ENCODE measurements at regions not wholly inside any gene's neighbourhood (a gene's known extent, or its start where the extent isn't known, plus 50 kb on each side); places are given as distances from the start of the nearest gene placed in this dataset.

GRCh38 chr3:103342205-103342731 lies 907.5 kb downstream of the ZPLD1 start:
- no peak overlapping the region for H3K9ac ChIP-seq (ENCODE audit: insufficient read depth in 1 of 2, low read length in 2 of 2)
- no peaks in the 10 kb centered on the region for H3K9me3 ChIP-seq (ENCODE audit: control insufficient read depth in 4 of 4, insufficient read depth in 3 of 4, low read length in 3 of 4)
- H3K36me3 ChIP-seq (ENCODE audit: control insufficient read depth in 4 of 4, insufficient read depth in 4 of 4, low read length in 4 of 4), result no peaks in the 10 kb centered on the region
- no peaks in the 10 kb centered on the region for H3K4me1 ChIP-seq (ENCODE audit: control insufficient read depth in 5 of 5, insufficient read depth in 5 of 5, low read length in 5 of 5)
- 80 to 84% methylated on average over 4 of the region's 4 CpGs for whole genome bisulfite sequencing, 2 donors
- no peak for DNase-seq
- no peak overlapping the region for H3K4me3 ChIP-seq
- H3K27ac ChIP-seq (ENCODE audit: low read depth in 1 of 2, low read length in 1 of 2), result no peak overlapping the region
- ATAC-seq (ENCODE audit: insufficient read depth, low FRiP score), result no peak
- TF ChIP-seq CTCF (IDR thresholded peaks at IDR 0.05; ENCODE audit: control extremely low read depth, extremely low read depth), result no peak
- H3K27me3 ChIP-seq (ENCODE audit: control insufficient read depth in 3 of 3, insufficient read depth in 3 of 3, low read length in 2 of 3), result no peaks in the 10 kb centered on the region

- Histone ChIP-seq H3K4me1 (ENCODE audit: control insufficient read depth in 5 of 5, insufficient read depth in 5 of 5, low read length in 5 of 5) (no peaks in the 10 kb centered on the region), H3K4me3 (no peak overlapping the region), H3K36me3 (ENCODE audit: control insufficient read depth in 4 of 4, insufficient read depth in 4 of 4, low read length in 4 of 4) (no peaks in the 10 kb centered on the region), H3K9ac (ENCODE audit: insufficient read depth in 1 of 2, low read length in 2 of 2) (no peak overlapping the region), H3K9me3 (ENCODE audit: control insufficient read depth in 4 of 4, insufficient read depth in 3 of 4, low read length in 3 of 4) (no peaks in the 10 kb centered on the region), H3K27ac (ENCODE audit: low read depth in 1 of 2, low read length in 1 of 2) (no peak overlapping the region), H3K27me3 (ENCODE audit: control insufficient read depth in 3 of 3, insufficient read depth in 3 of 3, low read length in 2 of 3) (no peaks in the 10 kb centered on the region)
- ATAC-seq (ENCODE audit: insufficient read depth, low FRiP score), result no peak
- 81 to 86% methylated on average over 4 of the region's 4 CpGs for WGBS, 2 donors
- DNase-seq, result no peak
- no peak for TF ChIP-seq CTCF (IDR thresholded peaks at IDR 0.05; ENCODE audit: control extremely low read depth, extremely low read depth)
These were observed 914.9 kb downstream of the ZPLD1 start for GRCh38 chr3:103349760-103350159.

- WGBS, 2 donors, result 73 to 83% methylated on average over 1 of the region's 1 CpG
- ATAC-seq (ENCODE audit: insufficient read depth, low FRiP score) (no peak), DNase-seq (no peak)
- peaks cover 0 to 3% (median 0%) of the 10 kb centered on the region in 4 donors for H3K9me3 ChIP-seq (ENCODE audit: control insufficient read depth in 4 of 4, insufficient read depth in 3 of 4, low read length in 3 of 4)
- no peaks in the 10 kb centered on the region for H3K4me1 ChIP-seq (ENCODE audit: control insufficient read depth in 5 of 5, insufficient read depth in 5 of 5, low read length in 5 of 5)
- H3K4me3 ChIP-seq, result no peak overlapping the region
- no peaks in the 10 kb centered on the region for H3K36me3 ChIP-seq (ENCODE audit: control insufficient read depth in 4 of 4, insufficient read depth in 4 of 4, low read length in 4 of 4)
- no peak for TF ChIP-seq CTCF (IDR thresholded peaks at IDR 0.05; ENCODE audit: control extremely low read depth, extremely low read depth)
- H3K27me3 ChIP-seq (ENCODE audit: control insufficient read depth in 3 of 3, insufficient read depth in 3 of 3, low read length in 2 of 3), result no peaks in the 10 kb centered on the region
- H3K9ac ChIP-seq (ENCODE audit: insufficient read depth in 1 of 2, low read length in 2 of 2), result no peak overlapping the region
- H3K27ac ChIP-seq (ENCODE audit: low read depth in 1 of 2, low read length in 1 of 2), result no peak overlapping the region
These were observed 930.7 kb downstream of the ZPLD1 start for GRCh38 chr3:103365467-103365866.

- no peaks in the 10 kb centered on the region for H3K27me3 ChIP-seq (ENCODE audit: control insufficient read depth in 3 of 3, insufficient read depth in 3 of 3, low read length in 2 of 3)
- DNase-seq (no peak), ATAC-seq (ENCODE audit: insufficient read depth, low FRiP score) (no peak)
- 90 to 94% methylated on average over 3 of the region's 3 CpGs for WGBS, 2 donors
- no peak overlapping the region for H3K4me3 ChIP-seq
- no peaks in the 10 kb centered on the region for H3K4me1 ChIP-seq (ENCODE audit: control insufficient read depth in 5 of 5, insufficient read depth in 5 of 5, low read length in 5 of 5)
- H3K27ac ChIP-seq (ENCODE audit: low read depth in 1 of 2, low read length in 1 of 2), result no peak overlapping the region
- H3K9ac ChIP-seq (ENCODE audit: insufficient read depth in 1 of 2, low read length in 2 of 2), result no peak overlapping the region
- TF ChIP-seq CTCF (IDR thresholded peaks at IDR 0.05; ENCODE audit: control extremely low read depth, extremely low read depth), result no peak
- peaks cover 0 to 3% (median 0%) of the 10 kb centered on the region in 4 donors for H3K9me3 ChIP-seq (ENCODE audit: control insufficient read depth in 4 of 4, insufficient read depth in 3 of 4, low read length in 3 of 4)
- H3K36me3 ChIP-seq (ENCODE audit: control insufficient read depth in 4 of 4, insufficient read depth in 4 of 4, low read length in 4 of 4), result no peaks in the 10 kb centered on the region
These were observed 932.7 kb downstream of the ZPLD1 start for GRCh38 chr3:103367481-103367880.

Data from lung (tissue), 11 donors.